OCI-LY1 (cell line): ENCODE measurements at regions not wholly inside any gene's neighbourhood (a gene's known extent, or its start where the extent isn't known, plus 50 kb on each side); places are given as distances from the start of the nearest gene placed in this dataset.

ENCODE experiments used
- H2AFZ ChIP-seq: fragments of 200-600 bp; sonication (generic), shearing (Covaris generic); 2 replicates; pipeline ENCODE4 v1.6.0; 2014; ENCODE audit warnings: antibody characterized with exemption, mild to moderate bottlenecking, low read length
- H3F3A ChIP-seq: fragments of 200-600 bp; sonication (generic), shearing (Covaris generic); 2 replicates; pipeline ENCODE4 v1.6.0; 2014; ENCODE audit warnings: mild to moderate bottlenecking, antibody characterized with exemption, low read length, moderate library complexity; ENCODE audit not compliant: insufficient read depth
- H3K27ac ChIP-seq: fragments of 200-600 bp; sonication (generic); 2 replicates; pipeline ENCODE4 v1.5.1; 2014; ENCODE audit warnings: low read length, mixed run types, mild to moderate bottlenecking, low read depth; ENCODE audit not compliant: poor library complexity, severe bottlenecking
- H3K27me3 ChIP-seq: fragments of 200-600 bp; sonication (generic); 2 replicates; pipeline ENCODE4 v1.6.0; 2014; ENCODE audit warnings: antibody characterized with exemption, mild to moderate bottlenecking, low read length, moderate library complexity; ENCODE audit not compliant: insufficient read depth
- H3K36me3 ChIP-seq: fragments of 200-600 bp; sonication (generic); 2 replicates; pipeline ENCODE4 v1.6.1; 2014; ENCODE audit warnings: mild to moderate bottlenecking, antibody characterized with exemption, low read length, moderate library complexity, mixed read lengths; ENCODE audit not compliant: insufficient read depth
- H3K4me1 ChIP-seq: fragments of 200-600 bp; sonication (generic); 2 replicates; pipeline ENCODE4 v1.5.1; 2014; ENCODE audit warnings: mild to moderate bottlenecking, low read length, moderate library complexity; ENCODE audit not compliant: insufficient read depth, severe bottlenecking
- H3K4me2 ChIP-seq: fragments of 200-600 bp; sonication (generic), shearing (Covaris generic); 2 replicates; pipeline ENCODE4 v1.6.1; 2014; ENCODE audit warnings: low read length
- H3K4me3 ChIP-seq: fragments of 200-600 bp; sonication (generic); 2 replicates; pipeline ENCODE4 v1.5.1; 2014; ENCODE audit warnings: low read length, low read depth, mild to moderate bottlenecking, mixed read lengths; ENCODE audit not compliant: poor library complexity, severe bottlenecking
- H3K79me2 ChIP-seq: fragments of 200-600 bp; shearing (Covaris generic); 2 replicates; pipeline ENCODE4 v1.6.1; 2016; ENCODE audit warnings: mixed run types, low read length, mixed read lengths; ENCODE audit not compliant: insufficient read depth
- H3K9ac ChIP-seq: fragments of 200-600 bp; sonication (generic), shearing (Covaris generic); 2 replicates; pipeline ENCODE4 v1.6.1; 2014; ENCODE audit warnings: mild to moderate bottlenecking, low read length, mixed read lengths
- H3K9me2 ChIP-seq: fragments of 200-600 bp; sonication (generic), shearing (Covaris generic); 2 replicates; pipeline ENCODE4 v1.6.1; 2014; ENCODE audit warnings: low read depth, mild to moderate bottlenecking, low read length, mixed read lengths
- H3K9me3 ChIP-seq: fragments of 200-600 bp; shearing (Covaris generic); 2 replicates; pipeline ENCODE4 v1.6.1; 2014; ENCODE audit warnings: low read length, mixed read lengths
- H4K20me1 ChIP-seq: fragments of 200-600 bp; sonication (generic), shearing (Covaris generic); 2 replicates; pipeline ENCODE4 v1.6.0; 2016; ENCODE audit warnings: mild to moderate bottlenecking, low read length; ENCODE audit not compliant: insufficient read depth
- EZH2 ChIP-seq: fragments of 200-600 bp; sonication (generic), shearing (Covaris generic); IDR thresholded peaks from 2 replicates; pipeline ENCODE4 v1.8.0; 2017; ENCODE audit warnings: borderline replicate concordance, mixed run types, mild to moderate bottlenecking, antibody characterized with exemption, low read length, moderate library complexity, mixed read lengths
- TF ChIP-seq, protein P1 (sequence below): fragments of 200-600 bp; sonication (generic), shearing (Covaris generic); IDR thresholded peaks from 2 replicates; pipeline ENCODE4 v1.5.1; 2017; ENCODE audit warnings: mild to moderate bottlenecking, antibody characterized with exemption, low read length, moderate library complexity, mixed read lengths

DNA sequence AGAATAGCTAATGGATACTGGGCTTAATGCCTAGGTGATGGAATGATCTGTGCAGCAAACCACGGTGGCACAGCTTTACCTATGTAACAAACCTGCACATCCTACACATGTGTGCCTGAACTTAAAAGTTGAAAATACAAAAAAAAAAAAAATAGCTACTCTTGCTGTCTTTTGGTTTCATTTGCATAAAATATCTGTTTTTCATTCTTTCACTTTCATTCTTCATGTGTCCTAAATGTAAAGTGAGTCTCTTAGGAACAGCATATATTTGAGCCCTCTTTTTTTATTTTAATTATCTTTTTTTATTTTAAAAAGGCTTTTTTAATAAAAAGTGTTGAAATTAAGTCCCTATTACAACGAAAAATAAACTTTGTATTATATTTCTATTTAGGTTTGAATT lies 836.1 kb upstream of the KCND2 start:
- Histone ChIP-seq H3K9ac (no peak overlapping the region), H3K4me3 (no peak overlapping the region), H3K79me2 (no peaks in the 10 kb centered on the region), H3F3A (no peaks in the 10 kb centered on the region), H3K4me2 (no peak overlapping the region), H3K9me3 (no peaks in the 10 kb centered on the region), H3K4me1 (no peaks in the 10 kb centered on the region), H4K20me1 (no peaks in the 10 kb centered on the region), H3K9me2 (no peaks in the 10 kb centered on the region), H2AFZ (no peak overlapping the region), H3K27ac (no peak overlapping the region), H3K36me3 (no peaks in the 10 kb centered on the region), H3K27me3 (no peaks in the 10 kb centered on the region)
- TF ChIP-seq, protein P1, sequence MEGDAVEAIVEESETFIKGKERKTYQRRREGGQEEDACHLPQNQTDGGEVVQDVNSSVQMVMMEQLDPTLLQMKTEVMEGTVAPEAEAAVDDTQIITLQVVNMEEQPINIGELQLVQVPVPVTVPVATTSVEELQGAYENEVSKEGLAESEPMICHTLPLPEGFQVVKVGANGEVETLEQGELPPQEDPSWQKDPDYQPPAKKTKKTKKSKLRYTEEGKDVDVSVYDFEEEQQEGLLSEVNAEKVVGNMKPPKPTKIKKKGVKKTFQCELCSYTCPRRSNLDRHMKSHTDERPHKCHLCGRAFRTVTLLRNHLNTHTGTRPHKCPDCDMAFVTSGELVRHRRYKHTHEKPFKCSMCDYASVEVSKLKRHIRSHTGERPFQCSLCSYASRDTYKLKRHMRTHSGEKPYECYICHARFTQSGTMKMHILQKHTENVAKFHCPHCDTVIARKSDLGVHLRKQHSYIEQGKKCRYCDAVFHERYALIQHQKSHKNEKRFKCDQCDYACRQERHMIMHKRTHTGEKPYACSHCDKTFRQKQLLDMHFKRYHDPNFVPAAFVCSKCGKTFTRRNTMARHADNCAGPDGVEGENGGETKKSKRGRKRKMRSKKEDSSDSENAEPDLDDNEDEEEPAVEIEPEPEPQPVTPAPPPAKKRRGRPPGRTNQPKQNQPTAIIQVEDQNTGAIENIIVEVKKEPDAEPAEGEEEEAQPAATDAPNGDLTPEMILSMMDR, result no peak
- TF ChIP-seq EZH2, result no peak

DNA sequence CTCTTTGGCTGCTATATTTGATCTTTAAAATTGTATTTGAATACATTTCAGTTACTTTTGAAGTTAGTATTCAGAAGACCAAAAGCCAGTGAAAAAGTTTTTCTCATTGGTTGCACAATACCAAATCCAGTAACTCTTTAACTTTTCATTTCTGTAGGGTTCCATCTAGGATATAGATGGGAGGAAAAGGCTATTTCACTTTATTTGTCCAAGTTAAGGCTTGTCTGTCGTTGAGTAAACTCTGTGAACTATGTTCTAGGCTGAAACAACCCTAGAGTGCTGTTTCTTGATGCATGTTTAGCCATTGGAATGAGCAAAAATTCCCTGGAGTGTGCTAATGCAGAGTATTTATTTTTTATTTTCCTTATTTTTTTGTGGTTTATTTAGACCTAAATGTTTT lies 834.7 kb upstream of the KCND2 start:
- Histone ChIP-seq H3K4me1 (no peaks in the 10 kb centered on the region), H4K20me1 (no peaks in the 10 kb centered on the region), H3K9me3 (no peaks in the 10 kb centered on the region), H3K4me2 (no peak overlapping the region), H3K36me3 (no peaks in the 10 kb centered on the region), H3K4me3 (no peak overlapping the region), H3K27ac (no peak overlapping the region), H3K79me2 (no peaks in the 10 kb centered on the region), H2AFZ (no peak overlapping the region), H3K9me2 (no peaks in the 10 kb centered on the region), H3K27me3 (no peaks in the 10 kb centered on the region), H3K9ac (no peak overlapping the region), H3F3A (no peaks in the 10 kb centered on the region)
- no peak for TF ChIP-seq EZH2
- TF ChIP-seq, protein P1, result no peak

DNA sequence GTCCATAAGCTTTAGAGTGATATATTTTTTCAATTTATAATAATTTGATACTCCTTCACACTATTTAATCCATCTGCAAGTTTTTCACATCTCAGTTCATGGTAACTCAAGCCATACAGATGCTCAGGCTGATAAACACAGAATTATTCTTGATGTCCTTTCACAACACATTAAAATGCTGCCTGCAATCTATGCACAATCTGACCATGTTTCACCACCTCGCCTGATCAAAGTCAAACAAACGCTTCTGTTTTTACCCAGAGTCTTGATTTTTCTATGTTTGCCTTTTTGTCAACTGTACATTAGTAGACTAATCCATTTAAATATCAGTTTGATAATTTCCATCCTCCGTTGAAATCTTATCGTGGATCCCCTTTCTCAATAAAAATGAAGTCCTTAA lies 833.8 kb upstream of the KCND2 start:
- no peaks in the 10 kb centered on the region for H3K27me3 ChIP-seq
- H3K4me2 ChIP-seq, result no peak overlapping the region
- no peaks in the 10 kb centered on the region for H3K9me3 ChIP-seq
- no peak for TF ChIP-seq EZH2
- TF ChIP-seq, protein P1, result no peak
- H3K4me1 ChIP-seq, result no peaks in the 10 kb centered on the region
- H3K79me2 ChIP-seq, result no peaks in the 10 kb centered on the region
- no peaks in the 10 kb centered on the region for H3K36me3 ChIP-seq
- no peak overlapping the region for H3K27ac ChIP-seq
- H3K4me3 ChIP-seq, result no peak overlapping the region
- H3K9ac ChIP-seq, result no peak overlapping the region
- H3K9me2 ChIP-seq, result no peaks in the 10 kb centered on the region
- H2AFZ ChIP-seq, result no peak overlapping the region
- no peaks in the 10 kb centered on the region for H3F3A ChIP-seq
- no peaks in the 10 kb centered on the region for H4K20me1 ChIP-seq
